H1 (cell line): ENCODE measurements at regions not wholly inside any gene's neighbourhood (a gene's known extent, or its start where the extent isn't known, plus 50 kb on each side); places are given as distances from the start of the nearest gene placed in this dataset.

Experiments
- CTCF ChIP-seq, 3 experiments: IDR thresholded peaks; 1 replicate in 2 of 3; 2 replicates in 1 of 3; pipeline versions ENCODE4 v1.5.1 to v1.6.1; 2011; ENCODE audit warnings: low read length in 3 of 3, mild to moderate bottlenecking in 3 of 3, inconsistent platforms in 2 of 3, low read depth in 1 of 3, moderate library complexity in 1 of 3; ENCODE audit not compliant: insufficient read depth in 1 of 3; ENCODE audit errors: control extremely low read depth in 1 of 3
- EZH2 ChIP-seq: fragments of 200-600 bp; sonication (generic); IDR thresholded peaks from 2 replicates; pipeline ENCODE4 v1.7.1; 2012; ENCODE audit warnings: low read depth, mild to moderate bottlenecking, moderate library complexity, low read length, inconsistent platforms; ENCODE audit not compliant: severe bottlenecking
- PHF8 ChIP-seq: fragments of 200-600 bp; sonication (generic); conservative IDR thresholded peaks from 2 replicates; pipeline ENCODE4 v1.7.1; 2012; ENCODE audit warnings: low read depth, mild to moderate bottlenecking, inconsistent platforms, low read length, moderate library complexity
- SP1 ChIP-seq: IDR thresholded peaks from 2 replicates; pipeline ENCODE4 v1.6.1; 2011; ENCODE audit warnings: low read depth, low read length

GRCh38 chr20:50372770-50373088 is 137.5 kb upstream of the PTPN1 start:
- TF ChIP-seq SP1 (no peak), CTCF (IDR thresholded peaks at IDR 0.05; ENCODE audit: control extremely low read depth in 1 of 3, insufficient read depth in 1 of 3, low read depth in 1 of 3, low read length in 3 of 3) (no peak), PHF8 (no peak), EZH2 (no peak)
